ENCODE measurements at regions not wholly inside any gene's neighbourhood (a gene's known extent, or its start where the extent isn't known, plus 50 kb on each side); places are given as distances from the start of the nearest gene placed in this dataset.
A peak's percentile ranks its signal among the peaks of the same experiment; 100 is the strongest.
"Not testable (repeated sequence)": the region's sequence is repeated elsewhere in the genome, so short reads cannot be mapped to it uniquely, and the experiment has no call there.

DNA sequence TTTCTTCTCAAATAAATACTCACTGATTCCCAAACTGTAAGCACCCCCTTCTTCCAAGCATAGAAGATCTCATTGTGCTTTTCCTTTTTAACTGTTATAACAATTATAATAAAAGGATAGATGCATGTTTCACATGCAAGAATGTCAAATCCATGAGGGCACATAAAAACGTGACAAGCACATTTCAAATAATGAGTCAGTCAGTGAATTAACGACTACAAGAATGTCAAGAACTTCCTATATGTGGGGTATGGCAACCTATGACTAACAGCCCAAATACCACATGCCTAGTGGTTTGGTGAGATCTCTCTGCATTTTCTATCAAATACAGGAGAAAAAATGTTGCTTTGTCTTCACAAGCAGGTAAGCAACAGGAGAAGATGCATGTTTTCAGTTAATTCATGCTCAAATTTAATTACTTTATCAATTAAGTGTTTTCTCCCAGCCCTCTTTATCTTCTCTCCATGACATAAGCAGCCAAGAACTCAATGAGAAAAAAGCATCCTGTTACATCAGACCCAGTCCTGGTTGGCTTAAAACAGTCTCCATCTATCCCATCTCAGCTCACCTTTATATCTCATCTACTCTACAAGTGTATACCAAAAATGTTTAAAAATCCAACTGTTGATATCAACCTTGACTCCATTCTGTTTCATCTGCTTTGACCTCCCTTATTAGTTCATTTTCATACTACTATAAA is 181.5 kb upstream of the LMCD1 start:
- TF ChIP-seq, protein P1, sequence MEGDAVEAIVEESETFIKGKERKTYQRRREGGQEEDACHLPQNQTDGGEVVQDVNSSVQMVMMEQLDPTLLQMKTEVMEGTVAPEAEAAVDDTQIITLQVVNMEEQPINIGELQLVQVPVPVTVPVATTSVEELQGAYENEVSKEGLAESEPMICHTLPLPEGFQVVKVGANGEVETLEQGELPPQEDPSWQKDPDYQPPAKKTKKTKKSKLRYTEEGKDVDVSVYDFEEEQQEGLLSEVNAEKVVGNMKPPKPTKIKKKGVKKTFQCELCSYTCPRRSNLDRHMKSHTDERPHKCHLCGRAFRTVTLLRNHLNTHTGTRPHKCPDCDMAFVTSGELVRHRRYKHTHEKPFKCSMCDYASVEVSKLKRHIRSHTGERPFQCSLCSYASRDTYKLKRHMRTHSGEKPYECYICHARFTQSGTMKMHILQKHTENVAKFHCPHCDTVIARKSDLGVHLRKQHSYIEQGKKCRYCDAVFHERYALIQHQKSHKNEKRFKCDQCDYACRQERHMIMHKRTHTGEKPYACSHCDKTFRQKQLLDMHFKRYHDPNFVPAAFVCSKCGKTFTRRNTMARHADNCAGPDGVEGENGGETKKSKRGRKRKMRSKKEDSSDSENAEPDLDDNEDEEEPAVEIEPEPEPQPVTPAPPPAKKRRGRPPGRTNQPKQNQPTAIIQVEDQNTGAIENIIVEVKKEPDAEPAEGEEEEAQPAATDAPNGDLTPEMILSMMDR (IDR thresholded peaks at IDR 0.05) = no peak
- ATAC-seq = no peak
- Histone ChIP-seq H3K27ac (no peak overlapping the region), H3K9me3 (no peaks in the 10 kb centered on the region), H3K36me3 (no peaks in the 10 kb centered on the region), H3K4me1 (no peaks in the 10 kb centered on the region), H3K4me3 (no peak overlapping the region), H3K27me3 (ENCODE audit: low read depth) (no peaks in the 10 kb centered on the region)
- no peak for DNase-seq
- intact Hi-C loops (cut with DNase I) = no loop called here

DNA sequence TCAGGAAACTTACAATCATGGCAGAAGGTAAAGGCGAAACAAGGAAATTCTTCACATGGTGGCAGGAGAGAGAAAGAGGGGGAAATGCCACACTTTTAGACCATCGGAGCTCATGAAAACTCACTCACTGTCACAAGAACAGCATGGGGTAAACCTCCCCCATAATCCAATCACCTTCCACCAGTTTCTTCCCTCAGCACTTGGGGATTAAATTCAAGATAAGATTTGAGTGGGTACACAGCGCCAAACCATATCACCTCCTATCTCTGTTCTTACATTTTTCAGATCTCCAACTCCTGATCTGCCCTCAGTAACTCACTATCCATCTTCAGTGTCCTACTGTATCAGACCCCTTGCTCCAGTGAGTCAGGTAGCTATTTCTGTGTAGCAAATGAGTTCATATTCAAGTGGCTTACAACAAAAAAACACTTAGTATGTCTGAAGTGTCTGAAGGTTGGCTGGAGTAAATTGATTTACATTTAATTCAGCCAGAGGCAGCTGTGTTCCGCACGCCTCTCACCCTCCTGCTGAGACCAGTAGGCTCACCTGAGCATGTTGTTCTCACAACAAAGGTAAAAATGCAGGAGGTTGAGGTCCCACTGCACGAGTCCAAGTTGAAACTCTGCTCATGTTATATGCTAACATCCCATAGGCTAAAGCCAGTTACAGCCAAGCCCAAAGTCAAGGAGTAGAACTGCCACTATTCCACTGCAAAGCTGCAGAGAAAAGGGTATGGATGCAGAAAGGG is 180.7 kb upstream of the LMCD1 start:
- Histone ChIP-seq H3K36me3 (no peaks in the 10 kb centered on the region), H3K4me3 (no peak overlapping the region), H3K27me3 (ENCODE audit: low read depth) (no peaks in the 10 kb centered on the region), H3K27ac (no peak overlapping the region), H3K9me3 (no peaks in the 10 kb centered on the region), H3K4me1 (no peaks in the 10 kb centered on the region)
- TF ChIP-seq, protein P1 (IDR thresholded peaks at IDR 0.05) = no peak
- ATAC-seq (no peak), DNase-seq (no peak)
- intact Hi-C loops (cut with DNase I) = no loop called here

DNA sequence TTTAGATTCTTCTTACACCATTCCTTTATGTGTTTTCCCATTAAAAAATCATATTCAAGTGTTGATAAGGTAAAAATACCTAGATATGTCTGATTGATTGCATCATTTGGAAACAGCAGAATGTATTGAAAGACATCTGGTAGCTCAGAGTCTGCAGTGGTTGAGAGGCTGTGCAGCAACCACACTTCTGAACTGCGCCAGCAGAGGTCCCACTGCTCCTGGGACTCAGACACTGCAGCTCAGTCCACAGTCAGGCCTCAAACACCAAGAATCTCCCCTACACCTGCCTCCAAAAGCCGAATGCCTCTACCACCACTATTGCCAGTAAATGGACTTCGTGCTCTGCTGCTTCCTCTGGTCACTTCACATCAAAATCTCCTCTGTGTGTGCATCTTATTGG is 176.9 kb upstream of the LMCD1 start:
- ATAC-seq = peak; percentile 54 to 68
- no peak overlapping the region for H3K27ac ChIP-seq
- DNase-seq = no peak
- no peaks in the 10 kb centered on the region for H3K9me3 ChIP-seq
- no peaks in the 10 kb centered on the region for H3K36me3 ChIP-seq
- intact Hi-C loops (cut with DNase I) = no loop called here
- H3K4me1 ChIP-seq = no peaks in the 10 kb centered on the region
- H3K27me3 ChIP-seq (ENCODE audit: low read depth) = no peaks in the 10 kb centered on the region
- no peak overlapping the region for H3K4me3 ChIP-seq
- TF ChIP-seq, protein P1 (IDR thresholded peaks at IDR 0.05) = peak; percentile 35

DNA sequence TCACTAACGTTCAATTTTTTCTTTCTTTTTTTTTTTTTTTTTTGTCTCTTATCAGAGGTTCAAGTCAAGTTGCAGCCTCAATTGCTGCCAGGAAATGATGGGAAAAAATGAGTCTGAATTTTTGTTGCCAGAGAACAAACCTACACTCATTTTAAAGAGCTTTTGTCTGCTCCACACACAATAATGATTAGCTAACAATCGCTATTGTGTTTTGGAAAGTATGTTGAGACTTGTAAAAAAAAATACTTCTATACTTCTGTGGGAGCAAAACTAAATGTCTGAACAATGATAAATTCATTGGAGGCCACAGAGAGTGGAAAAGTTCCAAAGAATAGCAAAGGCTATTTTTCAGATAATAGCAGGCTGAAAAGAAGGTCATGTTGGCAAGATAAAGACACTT is 176.3 kb upstream of the LMCD1 start:
- H3K27me3 ChIP-seq (ENCODE audit: low read depth) = no peaks in the 10 kb centered on the region

DNA sequence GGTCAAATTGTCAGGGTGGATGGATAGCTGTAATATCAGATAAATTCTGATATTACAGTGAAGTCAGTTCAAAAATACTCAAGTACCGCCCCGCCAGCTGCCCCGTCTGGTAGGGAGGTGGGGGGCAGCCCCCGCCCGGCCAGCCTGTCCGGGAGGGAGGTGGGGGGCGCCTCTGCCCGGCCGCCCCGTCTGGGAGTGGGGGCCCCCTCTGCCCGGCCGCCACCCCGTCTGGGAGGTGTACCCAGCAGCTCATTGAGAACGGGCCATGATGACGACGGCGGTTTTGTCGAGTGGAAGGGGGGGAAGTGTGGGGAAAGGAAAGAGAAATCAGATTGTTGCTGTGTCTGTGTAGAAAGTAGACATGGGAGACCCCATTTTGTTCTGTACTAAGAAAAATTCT is 175.8 kb upstream of the LMCD1 start:
- intact Hi-C loops (cut with DNase I); H3K9me3 ChIP-seq; H3K4me3 ChIP-seq; H3K36me3 ChIP-seq; ATAC-seq; DNase-seq; H3K27me3 ChIP-seq (ENCODE audit: low read depth); H3K27ac ChIP-seq; H3K4me1 ChIP-seq: not testable (repeated sequence)

More for the DNA sequence above, 176.3 kb upstream of the LMCD1 start:
- Histone ChIP-seq H3K4me1 (no peaks in the 10 kb centered on the region), H3K4me3 (no peak overlapping the region), H3K36me3 (no peaks in the 10 kb centered on the region), H3K27ac (no peak overlapping the region), H3K9me3 (no peaks in the 10 kb centered on the region)
- ATAC-seq (no peak), DNase-seq (no peak)
- intact Hi-C loops (cut with DNase I) = no loop called here
- TF ChIP-seq, protein P1 (IDR thresholded peaks at IDR 0.05) = no peak

DNA sequence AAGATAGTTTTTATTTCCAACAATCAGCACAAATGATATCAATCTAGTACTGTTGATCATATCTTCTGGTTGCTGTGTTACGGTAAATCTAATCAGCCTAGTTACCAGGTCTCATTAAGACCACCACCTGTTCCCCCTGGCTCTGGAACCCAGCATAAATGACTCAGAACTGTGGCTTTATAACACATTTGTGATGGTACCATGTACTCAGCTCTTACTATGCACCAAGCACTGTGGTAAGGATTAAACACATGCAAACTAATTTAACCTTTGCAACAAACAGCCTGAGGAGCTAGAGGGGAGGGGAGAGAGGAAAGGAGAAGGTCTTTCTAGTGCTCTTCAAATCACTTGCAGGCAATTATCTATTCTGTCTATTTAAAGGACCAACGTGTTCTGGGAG is 173.9 kb upstream of the LMCD1 start:
- H3K9me3 ChIP-seq = no peaks in the 10 kb centered on the region
- no peaks in the 10 kb centered on the region for H3K27me3 ChIP-seq (ENCODE audit: low read depth)
- no peak overlapping the region for H3K4me3 ChIP-seq
- TF ChIP-seq, protein P1 (IDR thresholded peaks at IDR 0.05) = no peak
- H3K36me3 ChIP-seq = no peaks in the 10 kb centered on the region
- DNase-seq = no peak
- ATAC-seq = no peak
- H3K27ac ChIP-seq = no peak overlapping the region
- H3K4me1 ChIP-seq = no peaks in the 10 kb centered on the region
- intact Hi-C loops (cut with DNase I) = no loop called here

Measured in lower lobe of right lung (tissue), 2 donors.